Duodenal mucosa (tissue), 2 donors: ENCODE measurements at regions not wholly inside any gene's neighbourhood (a gene's known extent, or its start where the extent isn't known, plus 50 kb on each side); places are given as distances from the start of the nearest gene placed in this dataset.

Experiments used
- H3K27ac ChIP-seq: one replicate; pipeline ENCODE4 v1.7.0; 2013; ENCODE audit warnings: low read depth, low read length
- H3K27me3 ChIP-seq, 2 donors: one replicate each; pipeline ENCODE4 v1.7.0; 2013; ENCODE audit warnings: low read length in 2 of 2, control low read depth in 1 of 2; ENCODE audit not compliant: insufficient read depth in 2 of 2, control insufficient read depth in 1 of 2
- H3K36me3 ChIP-seq, 2 donors: one replicate each; pipeline ENCODE4 v1.7.0; 2013; ENCODE audit warnings: low read length in 2 of 2, control low read depth in 1 of 2; ENCODE audit not compliant: insufficient read depth in 2 of 2, control insufficient read depth in 1 of 2
- H3K4me1 ChIP-seq, 2 donors: one replicate each; pipeline ENCODE4 v1.7.0; 2013; ENCODE audit warnings: low read length in 2 of 2, control low read depth in 1 of 2; ENCODE audit not compliant: insufficient read depth in 2 of 2, control insufficient read depth in 1 of 2
- H3K4me3 ChIP-seq, 2 donors: one replicate each; pipeline ENCODE4 v1.7.0; 2013; ENCODE audit warnings: low read length in 2 of 2, low read depth in 1 of 2
- H3K9ac ChIP-seq, 2 donors: one replicate each; pipeline ENCODE4 v1.7.0; 2013; ENCODE audit warnings: low read length in 2 of 2, low read depth in 1 of 2
- H3K9me3 ChIP-seq, 2 donors: one replicate each; pipeline ENCODE4 v1.7.0; 2013; ENCODE audit warnings: low read length in 2 of 2, control low read depth in 1 of 2; ENCODE audit not compliant: control insufficient read depth in 1 of 2

- Histone ChIP-seq H3K4me1 (no peaks in the 10 kb centered on the region), H3K27ac (no peak overlapping the region), H3K9ac (no peak overlapping the region), H3K36me3 (no peaks in the 10 kb centered on the region), H3K4me3 (no peak overlapping the region), H3K27me3 (no peaks in the 10 kb centered on the region), H3K9me3 (peaks cover 0 to 2% of the 10 kb centered on the region in 2 donors)
Measured at GRCh38 chr6:9463311-9463710, 951.6 kb downstream of the TFAP2A start.

- Histone ChIP-seq H3K4me3 (no peak overlapping the region), H3K27ac (no peak overlapping the region), H3K9ac (no peak overlapping the region), H3K27me3 (no peaks in the 10 kb centered on the region), H3K9me3 (peaks cover 0 to 2% of the 10 kb centered on the region in 2 donors), H3K4me1 (no peaks in the 10 kb centered on the region), H3K36me3 (no peaks in the 10 kb centered on the region)
Measured at GRCh38 chr6:9461188-9461587, 953.7 kb downstream of the TFAP2A start.

- Histone ChIP-seq H3K9me3 (no peaks in the 10 kb centered on the region), H3K4me3 (no peak overlapping the region), H3K9ac (no peak overlapping the region), H3K27me3 (no peaks in the 10 kb centered on the region), H3K27ac (no peak overlapping the region), H3K4me1 (no peaks in the 10 kb centered on the region), H3K36me3 (no peaks in the 10 kb centered on the region)
Measured at GRCh38 chr6:9458424-9458823, 956.5 kb downstream of the TFAP2A start.

GRCh38 chr6:9455864-9456658 is 958.8 kb downstream of the TFAP2A start:
- Histone ChIP-seq H3K27me3 (no peaks in the 10 kb centered on the region), H3K9ac (no peak overlapping the region), H3K9me3 (no peaks in the 10 kb centered on the region), H3K4me3 (no peak overlapping the region), H3K36me3 (no peaks in the 10 kb centered on the region), H3K27ac (no peak overlapping the region), H3K4me1 (no peaks in the 10 kb centered on the region)

GRCh38 chr6:9439621-9440330 is 975.1 kb downstream of the TFAP2A start:
- Histone ChIP-seq H3K36me3 (no peaks in the 10 kb centered on the region), H3K9ac (no peak overlapping the region), H3K4me1 (no peaks in the 10 kb centered on the region), H3K27ac (no peak overlapping the region), H3K27me3 (no peaks in the 10 kb centered on the region), H3K9me3 (no peaks in the 10 kb centered on the region), H3K4me3 (no peak overlapping the region)

GRCh38 chr6:9437836-9438235 is 977.0 kb downstream of the TFAP2A start:
- Histone ChIP-seq H3K9me3 (peaks cover 0 to 4% of the 10 kb centered on the region in 2 donors), H3K36me3 (no peaks in the 10 kb centered on the region), H3K4me3 (no peak overlapping the region), H3K27me3 (no peaks in the 10 kb centered on the region), H3K9ac (no peak overlapping the region), H3K4me1 (no peaks in the 10 kb centered on the region), H3K27ac (no peak overlapping the region)

GRCh38 chr6:9435281-9435680 is 979.6 kb downstream of the TFAP2A start:
- Histone ChIP-seq H3K36me3 (no peaks in the 10 kb centered on the region), H3K9me3 (peaks cover 0 to 4% of the 10 kb centered on the region in 2 donors), H3K4me3 (no peak overlapping the region), H3K9ac (no peak overlapping the region), H3K4me1 (no peaks in the 10 kb centered on the region), H3K27ac (no peak overlapping the region), H3K27me3 (no peaks in the 10 kb centered on the region)

- no peak overlapping the region for H3K27ac ChIP-seq
- no peaks in the 10 kb centered on the region for H3K4me1 ChIP-seq
- no peak overlapping the region for H3K4me3 ChIP-seq
- H3K27me3 ChIP-seq = no peaks in the 10 kb centered on the region
- H3K9ac ChIP-seq = no peak overlapping the region
- H3K9me3 ChIP-seq = peaks cover 0 to 4% of the 10 kb centered on the region in 2 donors
- H3K36me3 ChIP-seq = no peaks in the 10 kb centered on the region
Measured at GRCh38 chr6:9431945-9432344, 982.9 kb downstream of the TFAP2A start.

- no peak overlapping the region for H3K9ac ChIP-seq
- no peaks in the 10 kb centered on the region for H3K27me3 ChIP-seq
- no peaks in the 10 kb centered on the region for H3K4me1 ChIP-seq
- H3K36me3 ChIP-seq = no peaks in the 10 kb centered on the region
- H3K9me3 ChIP-seq = no peaks in the 10 kb centered on the region
- H3K27ac ChIP-seq = no peak overlapping the region
- no peak overlapping the region for H3K4me3 ChIP-seq
Measured at GRCh38 chr6:9428421-9429172, 986.3 kb downstream of the TFAP2A start.

- peaks cover 0 to under 1% of the 10 kb centered on the region in 2 donors for H3K9me3 ChIP-seq
- H3K9ac ChIP-seq = no peak overlapping the region
- H3K27me3 ChIP-seq = no peaks in the 10 kb centered on the region
- H3K4me1 ChIP-seq = no peaks in the 10 kb centered on the region
- no peak overlapping the region for H3K4me3 ChIP-seq
- no peaks in the 10 kb centered on the region for H3K36me3 ChIP-seq
- H3K27ac ChIP-seq = no peak overlapping the region
Measured at GRCh38 chr6:9422138-9422537, 986.8 kb upstream of the SLC35B3 start.
